ENCODE measurements at regions not wholly inside any gene's neighbourhood (a gene's known extent, or its start where the extent isn't known, plus 50 kb on each side); places are given as distances from the start of the nearest gene placed in this dataset.

DNA sequence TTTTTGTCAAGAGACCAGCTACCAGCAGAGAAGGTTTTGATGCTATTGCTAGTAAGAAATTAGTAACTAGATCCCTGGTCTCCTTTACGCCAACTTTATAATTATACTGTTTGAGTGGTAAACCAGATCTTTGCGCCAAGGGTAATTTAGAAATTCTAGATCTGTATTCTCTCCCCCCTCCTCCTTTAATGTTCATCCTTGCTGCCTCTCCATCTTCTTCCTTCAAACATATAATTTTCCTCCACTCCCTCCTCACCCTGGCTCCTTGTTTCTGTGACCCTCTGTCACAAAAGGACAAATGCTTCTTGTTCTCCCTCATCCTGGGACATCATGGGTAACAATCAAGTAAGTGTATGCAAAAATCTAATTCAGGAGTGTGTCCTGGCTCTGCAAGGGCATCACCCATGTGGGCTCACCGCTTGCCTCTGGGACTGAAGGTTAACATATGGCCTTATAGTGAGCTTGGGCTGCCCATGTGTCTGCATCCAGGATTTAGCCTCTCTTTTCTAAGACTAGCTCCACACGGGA, 121.2 kb downstream of the BAMBI start:
- no peaks in the 10 kb centered on the region for H3K9me3 ChIP-seq (ENCODE audit: control insufficient read depth, low read length)
- H3K4me2 ChIP-seq (ENCODE audit: low read length), result no peak overlapping the region
- H3K27ac ChIP-seq, result no peak overlapping the region
- no peaks in the 10 kb centered on the region for H3K27me3 ChIP-seq (ENCODE audit: control insufficient read depth, insufficient read depth, low read length)
- no peak overlapping the region for H3K4me3 ChIP-seq (ENCODE audit: low read depth, low read length)
- no peaks in the 10 kb centered on the region for H3K36me3 ChIP-seq (ENCODE audit: control insufficient read depth, insufficient read depth, low read length)
- no peak overlapping the region for H3K9ac ChIP-seq
- no peak overlapping the region for H2AFZ ChIP-seq
- no peaks in the 10 kb centered on the region for H3K79me2 ChIP-seq
- no peaks in the 10 kb centered on the region for H3K4me1 ChIP-seq
- TF ChIP-seq, protein P1, sequence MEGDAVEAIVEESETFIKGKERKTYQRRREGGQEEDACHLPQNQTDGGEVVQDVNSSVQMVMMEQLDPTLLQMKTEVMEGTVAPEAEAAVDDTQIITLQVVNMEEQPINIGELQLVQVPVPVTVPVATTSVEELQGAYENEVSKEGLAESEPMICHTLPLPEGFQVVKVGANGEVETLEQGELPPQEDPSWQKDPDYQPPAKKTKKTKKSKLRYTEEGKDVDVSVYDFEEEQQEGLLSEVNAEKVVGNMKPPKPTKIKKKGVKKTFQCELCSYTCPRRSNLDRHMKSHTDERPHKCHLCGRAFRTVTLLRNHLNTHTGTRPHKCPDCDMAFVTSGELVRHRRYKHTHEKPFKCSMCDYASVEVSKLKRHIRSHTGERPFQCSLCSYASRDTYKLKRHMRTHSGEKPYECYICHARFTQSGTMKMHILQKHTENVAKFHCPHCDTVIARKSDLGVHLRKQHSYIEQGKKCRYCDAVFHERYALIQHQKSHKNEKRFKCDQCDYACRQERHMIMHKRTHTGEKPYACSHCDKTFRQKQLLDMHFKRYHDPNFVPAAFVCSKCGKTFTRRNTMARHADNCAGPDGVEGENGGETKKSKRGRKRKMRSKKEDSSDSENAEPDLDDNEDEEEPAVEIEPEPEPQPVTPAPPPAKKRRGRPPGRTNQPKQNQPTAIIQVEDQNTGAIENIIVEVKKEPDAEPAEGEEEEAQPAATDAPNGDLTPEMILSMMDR (IDR thresholded peaks at IDR 0.05), result no peak

DNA sequence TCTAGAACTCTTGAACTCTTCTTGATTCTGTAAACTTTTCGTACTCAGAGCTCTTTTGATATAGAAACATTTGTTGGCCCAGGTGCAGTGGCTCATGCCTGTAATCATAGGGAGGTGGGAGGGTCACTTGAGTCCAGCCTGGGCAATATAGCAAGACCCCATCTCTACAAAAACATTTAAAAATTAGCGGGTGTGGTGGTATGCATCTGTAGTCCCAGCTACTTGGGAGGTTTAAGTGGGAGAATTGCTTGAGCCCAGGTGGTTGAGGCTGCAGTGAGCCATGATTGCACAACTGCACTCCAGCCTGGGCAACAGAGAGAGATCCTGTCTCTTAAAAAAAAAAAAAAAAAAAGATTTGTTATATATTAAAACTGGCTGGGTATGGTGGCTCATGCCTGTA, 121.6 kb downstream of the BAMBI start:
- no peaks in the 10 kb centered on the region for H3K27me3 ChIP-seq (ENCODE audit: control insufficient read depth, insufficient read depth, low read length)
- H3K4me1 ChIP-seq, result no peaks in the 10 kb centered on the region
- no peak overlapping the region for H2AFZ ChIP-seq
- H3K9ac ChIP-seq, result no peak overlapping the region
- TF ChIP-seq, protein P1 (IDR thresholded peaks at IDR 0.05), result no peak
- no peaks in the 10 kb centered on the region for H3K9me3 ChIP-seq (ENCODE audit: control insufficient read depth, low read length)
- no peaks in the 10 kb centered on the region for H3K36me3 ChIP-seq (ENCODE audit: control insufficient read depth, insufficient read depth, low read length)
- H3K4me3 ChIP-seq (ENCODE audit: low read depth, low read length), result no peak overlapping the region
- H3K27ac ChIP-seq, result no peak overlapping the region
- H3K4me2 ChIP-seq (ENCODE audit: low read length), result no peak overlapping the region
- no peaks in the 10 kb centered on the region for H3K79me2 ChIP-seq

DNA sequence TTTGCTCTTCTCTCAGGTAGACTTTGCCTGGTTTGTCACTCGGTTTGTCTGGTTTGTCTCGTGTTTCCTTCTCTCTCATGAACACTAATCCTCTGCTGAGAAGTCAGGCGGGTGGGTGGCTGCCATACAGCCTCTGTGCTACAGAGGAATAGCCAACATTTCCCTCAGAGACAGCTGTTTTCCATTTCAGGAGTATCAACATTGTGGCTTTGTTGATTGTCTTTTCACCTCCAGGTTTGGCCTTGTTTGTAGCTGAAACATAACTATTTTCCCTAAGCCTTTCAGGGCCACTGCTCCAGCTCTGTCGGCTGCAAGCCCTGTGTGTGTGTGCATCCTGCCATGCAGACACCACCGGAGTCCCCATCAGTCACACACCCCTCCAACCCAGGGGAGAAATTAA, 122.8 kb downstream of the BAMBI start:
- Histone ChIP-seq H3K4me2 (ENCODE audit: low read length) (no peak overlapping the region), H3K4me1 (no peaks in the 10 kb centered on the region), H2AFZ (no peak overlapping the region), H3K27me3 (ENCODE audit: control insufficient read depth, insufficient read depth, low read length) (no peaks in the 10 kb centered on the region), H3K27ac (no peak overlapping the region), H3K4me3 (ENCODE audit: low read depth, low read length) (no peak overlapping the region), H3K9me3 (ENCODE audit: control insufficient read depth, low read length) (no peaks in the 10 kb centered on the region), H3K9ac (no peak overlapping the region), H3K79me2 (no peaks in the 10 kb centered on the region), H3K36me3 (ENCODE audit: control insufficient read depth, insufficient read depth, low read length) (no peaks in the 10 kb centered on the region)
- TF ChIP-seq, protein P1 (IDR thresholded peaks at IDR 0.05), result no peak

DNA sequence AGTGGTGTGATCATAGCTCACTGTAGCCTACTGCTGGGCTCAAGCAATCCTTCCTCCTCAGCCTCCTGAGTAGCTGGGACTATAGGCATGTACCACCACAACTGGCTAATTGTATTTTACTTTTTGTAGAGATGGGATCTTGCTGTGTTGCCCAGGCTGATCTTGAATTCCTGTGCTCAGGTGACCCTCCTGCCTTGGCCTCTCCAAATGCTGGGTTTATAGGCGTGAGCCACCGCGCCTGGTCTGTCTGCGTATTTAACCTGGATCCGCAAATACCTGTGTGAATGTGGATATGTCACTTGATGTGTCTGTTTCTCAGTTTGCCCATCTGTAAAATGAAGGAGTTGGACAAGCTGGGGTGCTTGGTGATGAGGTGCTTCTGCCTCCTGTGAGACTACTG, 123.9 kb downstream of the BAMBI start:
- H3K4me2 ChIP-seq (ENCODE audit: low read length), result no peak overlapping the region
- no peak overlapping the region for H3K9ac ChIP-seq
- no peak overlapping the region for H2AFZ ChIP-seq
- H3K79me2 ChIP-seq, result no peaks in the 10 kb centered on the region
- H3K4me1 ChIP-seq, result no peaks in the 10 kb centered on the region
- no peak overlapping the region for H3K4me3 ChIP-seq (ENCODE audit: low read depth, low read length)
- no peak overlapping the region for H3K27ac ChIP-seq
- no peaks in the 10 kb centered on the region for H3K36me3 ChIP-seq (ENCODE audit: control insufficient read depth, insufficient read depth, low read length)
- H3K27me3 ChIP-seq (ENCODE audit: control insufficient read depth, insufficient read depth, low read length), result no peaks in the 10 kb centered on the region
- TF ChIP-seq, protein P1 (IDR thresholded peaks at IDR 0.05), result no peak
- no peaks in the 10 kb centered on the region for H3K9me3 ChIP-seq (ENCODE audit: control insufficient read depth, low read length)

DNA sequence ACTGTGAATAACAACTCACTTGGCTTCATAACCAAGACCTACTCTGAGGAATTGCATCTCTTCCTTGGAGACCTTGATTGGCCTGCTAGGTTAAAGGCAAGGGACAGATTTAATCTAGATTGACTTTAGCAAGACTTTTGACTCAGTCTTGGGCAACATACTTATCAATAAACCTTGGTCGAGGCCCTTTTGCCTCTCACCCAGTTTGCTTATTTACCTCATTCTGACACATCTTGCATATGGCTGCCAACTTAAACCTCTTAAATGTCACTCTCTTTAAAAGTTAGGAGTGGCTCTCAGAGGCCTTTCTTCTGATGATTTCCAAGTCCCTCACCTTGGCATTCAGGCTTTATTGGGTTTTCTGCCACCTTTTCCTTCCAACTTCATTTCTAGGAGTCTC, 124.5 kb downstream of the BAMBI start:
- Histone ChIP-seq H3K36me3 (ENCODE audit: control insufficient read depth, insufficient read depth, low read length) (no peaks in the 10 kb centered on the region), H3K4me2 (ENCODE audit: low read length) (no peak overlapping the region), H2AFZ (no peak overlapping the region), H3K27ac (no peak overlapping the region), H3K9me3 (ENCODE audit: control insufficient read depth, low read length) (no peaks in the 10 kb centered on the region), H3K9ac (no peak overlapping the region), H3K4me1 (no peaks in the 10 kb centered on the region), H3K27me3 (ENCODE audit: control insufficient read depth, insufficient read depth, low read length) (no peaks in the 10 kb centered on the region), H3K4me3 (ENCODE audit: low read depth, low read length) (no peak overlapping the region), H3K79me2 (no peaks in the 10 kb centered on the region)
- TF ChIP-seq, protein P1 (IDR thresholded peaks at IDR 0.05), result no peak
